GM19328 (cell line): ENCODE measurements at regions not wholly inside any gene's neighbourhood (a gene's known extent, or its start where the extent isn't known, plus 50 kb on each side); places are given as distances from the start of the nearest gene placed in this dataset.

Experiments
- ATAC-seq: cut with Tn5 transposase; IDR thresholded peaks from one replicate; pipeline ENCODE4 v1.9.1; 2021; ENCODE audit warnings: mild to moderate bottlenecking, moderate library complexity; ENCODE audit not compliant: unreplicated experiment

GRCh38 chr21:35853321-35854239, 206.7 kb downstream of the SETD4 start:
- no peak for ATAC-seq

GRCh38 chr21:35852820-35853219, 207.5 kb downstream of the SETD4 start:
- ATAC-seq, result no peak

GRCh38 chr21:35850542-35851103, 209.7 kb downstream of the SETD4 start:
- ATAC-seq, result no peak

- ATAC-seq, result no peak
Observed at GRCh38 chr21:35850029-35850428, 210.3 kb downstream of the SETD4 start.

GRCh38 chr21:35849144-35849543, 211.2 kb downstream of the SETD4 start:
- no peak for ATAC-seq

- no peak for ATAC-seq
Observed at GRCh38 chr21:35843911-35844667, 216.2 kb downstream of the SETD4 start.

- no peak for ATAC-seq
Observed at GRCh38 chr21:35840949-35841348, 219.4 kb downstream of the SETD4 start.

- no peak for ATAC-seq
Observed at GRCh38 chr21:35840197-35840799, 220.0 kb downstream of the SETD4 start.

GRCh38 chr21:35838987-35839763, 221.2 kb downstream of the SETD4 start:
- ATAC-seq, result no peak

- ATAC-seq, result no peak
Observed at GRCh38 chr21:35838350-35838749, 222.0 kb downstream of the SETD4 start.

GRCh38 chr21:35833991-35834390, 226.3 kb downstream of the SETD4 start:
- ATAC-seq, result no peak

- no peak for ATAC-seq
Observed at GRCh38 chr21:35833388-35833787, 226.9 kb downstream of the SETD4 start.

- ATAC-seq, result no peak
Observed at GRCh38 chr21:35831230-35831629, 229.1 kb downstream of the SETD4 start.

GRCh38 chr21:35829067-35829466, 231.3 kb downstream of the SETD4 start:
- no peak for ATAC-seq

- no peak for ATAC-seq
Observed at GRCh38 chr21:35828161-35828560, 232.2 kb downstream of the SETD4 start.

- no peak for ATAC-seq
Observed at GRCh38 chr21:35827004-35827403, 233.3 kb downstream of the SETD4 start.

- no peak for ATAC-seq
Observed at GRCh38 chr21:35825370-35826353, 234.7 kb downstream of the SETD4 start.

- no peak for ATAC-seq
Observed at GRCh38 chr21:35824136-35824535, 236.2 kb downstream of the SETD4 start.

- no peak for ATAC-seq
Observed at GRCh38 chr21:35819134-35819533, 241.2 kb downstream of the SETD4 start.
